MV-4-11 (cell line): ENCODE measurements at regions not wholly inside any gene's neighbourhood (a gene's known extent, or its start where the extent isn't known, plus 50 kb on each side); places are given as distances from the start of the nearest gene placed in this dataset.
A peak's percentile ranks its signal among the peaks of the same experiment; 100 is the strongest.
"Not testable (repeated sequence)": the region's sequence is repeated elsewhere in the genome, so short reads cannot be mapped to it uniquely, and the experiment has no call there.

Source experiments
- DNase-seq: peaks from one replicate; lab custom pipeline; 2025; lab: John Stamatoyannopoulos, UW

GRCh38 chr11:59008947-59009346 lies 69.7 kb downstream of the GLYATL1 start:
- DNase-seq: no peak

- DNase-seq: peak; percentile 76
Measured at GRCh38 chr11:59009661-59010060, 70.4 kb downstream of the GLYATL1 start.

GRCh38 chr11:59010708-59011107 lies 71.4 kb downstream of the GLYATL1 start:
- DNase-seq: peak; percentile 71

- no peak for DNase-seq
Measured at GRCh38 chr11:59011655-59012397, 72.5 kb downstream of the GLYATL1 start.

- DNase-seq: peak; percentile 63
Measured at GRCh38 chr11:59012398-59013265, 73.3 kb downstream of the GLYATL1 start.

GRCh38 chr11:59025097-59025496 lies 61.0 kb upstream of the GLYATL1B start:
- no peak for DNase-seq

GRCh38 chr11:59028105-59028504 lies 58.0 kb upstream of the GLYATL1B start:
- DNase-seq: peak; percentile 57

GRCh38 chr11:59029366-59029889 lies 56.7 kb upstream of the GLYATL1B start:
- DNase-seq: no peak

GRCh38 chr11:59030037-59030436 lies 56.1 kb upstream of the GLYATL1B start:
- no peak for DNase-seq

- not testable (repeated sequence) for DNase-seq
Measured at GRCh38 chr11:59031746-59032145, 54.4 kb upstream of the GLYATL1B start.
